ENCODE measurements at regions not wholly inside any gene's neighbourhood (a gene's known extent, or its start where the extent isn't known, plus 50 kb on each side); places are given as distances from the start of the nearest gene placed in this dataset.

DNA sequence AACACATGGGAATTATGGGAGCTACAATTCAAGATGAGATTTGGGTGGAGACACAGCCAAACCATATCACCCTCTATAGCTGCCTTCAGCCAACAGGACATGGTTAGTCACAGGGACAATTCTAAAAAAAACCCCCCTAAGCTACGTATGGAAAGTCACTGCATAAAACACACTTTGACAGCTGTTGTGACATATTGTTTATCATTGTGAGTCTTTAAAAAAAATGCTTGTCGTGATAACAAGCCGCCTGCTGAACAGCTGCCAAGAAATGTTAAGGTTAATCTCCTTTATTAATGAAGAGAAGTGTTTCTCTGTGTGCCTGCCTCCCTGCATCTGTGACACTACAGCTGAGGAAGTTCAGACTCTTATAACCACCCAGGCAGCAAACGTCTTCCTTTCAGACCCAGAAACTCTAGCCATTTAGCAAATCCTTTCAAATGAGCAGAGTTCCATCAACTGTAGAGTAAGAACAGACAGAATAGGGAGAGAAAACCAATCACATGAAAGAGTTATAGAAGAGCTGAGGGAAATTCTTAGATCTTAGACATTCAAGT lies 1459.6 kb upstream of the TMEM132C start:
- DNase-seq (ENCODE audit: low spot score) = no peak
- Histone ChIP-seq H3K9me3 (ENCODE audit: low read depth) (no peaks in the 10 kb centered on the region), H3K4me1 (no peaks in the 10 kb centered on the region), H3K4me3 (no peak overlapping the region), H3K79me2 (ENCODE audit: low read depth) (no peaks in the 10 kb centered on the region), H3K27me3 (no peaks in the 10 kb centered on the region), H3K9ac (no peak overlapping the region), H4K20me1 (ENCODE audit: low read depth) (no peaks in the 10 kb centered on the region), H3K4me2 (no peak overlapping the region), H3F3A (ENCODE audit: low read depth) (no peaks in the 10 kb centered on the region), H3K36me3 (no peaks in the 10 kb centered on the region), H2AFZ (replicated peaks) (no peak overlapping the region), H3K27ac (no peak overlapping the region)
- Mint-ChIP-seq H3K27me3 (ENCODE audit: insufficient read depth, low read depth) (no peaks in the 10 kb centered on the region), H3K4me1 (peaks cover 11% of the 10 kb centered on the region), H3K27ac (no peak overlapping the region), H3K4me3 (no peak overlapping the region), H3K9me3 (no peaks in the 10 kb centered on the region), H3K36me3 (no peaks in the 10 kb centered on the region)
- TF ChIP-seq EZH2 (IDR thresholded peaks at IDR 0.05) = no peak

DNA sequence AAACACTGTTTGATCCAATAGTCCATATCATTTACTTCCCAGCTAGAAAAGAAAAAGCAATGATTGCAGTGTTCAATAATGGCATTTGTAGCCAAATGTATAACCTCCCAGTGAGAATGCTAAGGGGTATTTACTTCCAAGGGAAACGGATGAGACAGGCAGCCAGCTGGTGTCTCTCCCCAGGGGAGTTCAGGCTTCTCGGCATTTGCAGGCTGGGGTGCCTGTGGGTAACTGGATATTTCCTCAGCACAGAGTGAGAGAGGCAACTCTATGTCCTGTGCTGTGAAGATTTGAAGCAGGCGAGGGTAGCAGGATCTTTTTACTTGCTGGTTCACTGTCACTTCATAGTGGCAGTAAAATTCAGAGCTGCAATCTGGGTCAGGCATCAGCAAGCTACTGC lies 1455.6 kb upstream of the TMEM132C start:
- Mint-ChIP-seq H3K4me1 (peaks cover 5% of the 10 kb centered on the region), H3K36me3 (no peaks in the 10 kb centered on the region), H3K9me3 (no peaks in the 10 kb centered on the region), H3K27ac (no peak overlapping the region), H3K4me3 (no peak overlapping the region), H3K27me3 (ENCODE audit: insufficient read depth, low read depth) (peaks cover 2% of the 10 kb centered on the region)
- Histone ChIP-seq H3K36me3 (no peaks in the 10 kb centered on the region), H3K79me2 (ENCODE audit: low read depth) (no peaks in the 10 kb centered on the region), H2AFZ (replicated peaks) (no peak overlapping the region), H3K9ac (no peak overlapping the region), H3K4me1 (no peaks in the 10 kb centered on the region), H4K20me1 (ENCODE audit: low read depth) (no peaks in the 10 kb centered on the region), H3K27ac (no peak overlapping the region), H3F3A (ENCODE audit: low read depth) (no peaks in the 10 kb centered on the region), H3K4me3 (no peak overlapping the region), H3K4me2 (no peak overlapping the region), H3K27me3 (no peaks in the 10 kb centered on the region), H3K9me3 (ENCODE audit: low read depth) (no peaks in the 10 kb centered on the region)
- peak; percentile 6 for DNase-seq (ENCODE audit: low spot score)
- no peak for TF ChIP-seq EZH2phosphoT487 (IDR thresholded peaks at IDR 0.05)
- TF ChIP-seq EZH2 (IDR thresholded peaks at IDR 0.05) = no peak
- TF ChIP-seq, protein P1, sequence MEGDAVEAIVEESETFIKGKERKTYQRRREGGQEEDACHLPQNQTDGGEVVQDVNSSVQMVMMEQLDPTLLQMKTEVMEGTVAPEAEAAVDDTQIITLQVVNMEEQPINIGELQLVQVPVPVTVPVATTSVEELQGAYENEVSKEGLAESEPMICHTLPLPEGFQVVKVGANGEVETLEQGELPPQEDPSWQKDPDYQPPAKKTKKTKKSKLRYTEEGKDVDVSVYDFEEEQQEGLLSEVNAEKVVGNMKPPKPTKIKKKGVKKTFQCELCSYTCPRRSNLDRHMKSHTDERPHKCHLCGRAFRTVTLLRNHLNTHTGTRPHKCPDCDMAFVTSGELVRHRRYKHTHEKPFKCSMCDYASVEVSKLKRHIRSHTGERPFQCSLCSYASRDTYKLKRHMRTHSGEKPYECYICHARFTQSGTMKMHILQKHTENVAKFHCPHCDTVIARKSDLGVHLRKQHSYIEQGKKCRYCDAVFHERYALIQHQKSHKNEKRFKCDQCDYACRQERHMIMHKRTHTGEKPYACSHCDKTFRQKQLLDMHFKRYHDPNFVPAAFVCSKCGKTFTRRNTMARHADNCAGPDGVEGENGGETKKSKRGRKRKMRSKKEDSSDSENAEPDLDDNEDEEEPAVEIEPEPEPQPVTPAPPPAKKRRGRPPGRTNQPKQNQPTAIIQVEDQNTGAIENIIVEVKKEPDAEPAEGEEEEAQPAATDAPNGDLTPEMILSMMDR (IDR thresholded peaks at IDR 0.05) = no peak

DNA sequence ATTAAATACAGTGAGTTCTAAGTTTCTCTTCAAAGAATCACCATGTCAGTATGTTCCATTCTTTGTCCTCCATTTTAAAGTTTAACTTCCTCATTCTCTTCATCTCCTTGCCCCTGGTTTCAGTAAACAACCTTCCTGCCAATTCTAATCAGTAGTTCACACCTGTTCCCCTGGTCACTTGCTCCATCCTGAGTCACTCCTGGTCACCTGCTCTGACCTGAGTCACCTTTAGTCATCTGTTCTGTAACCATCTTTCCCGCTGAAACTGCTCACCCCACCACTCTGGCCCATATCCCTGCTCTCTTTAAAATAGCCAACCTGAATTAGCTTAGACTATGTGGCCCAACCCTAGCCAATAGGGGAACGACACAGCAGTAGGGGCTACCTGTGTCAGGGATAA lies 1447.4 kb upstream of the TMEM132C start:
- no peaks in the 10 kb centered on the region for H3K4me1 ChIP-seq
- no peaks in the 10 kb centered on the region for H4K20me1 ChIP-seq (ENCODE audit: low read depth)
- Mint-ChIP-seq H3K4me3 (no peak overlapping the region), H3K9me3 (peaks cover 9% of the 10 kb centered on the region), H3K27me3 (ENCODE audit: insufficient read depth, low read depth) (peaks cover 12% of the 10 kb centered on the region), H3K36me3 (no peaks in the 10 kb centered on the region), H3K4me1 (no peaks in the 10 kb centered on the region), H3K27ac (no peak overlapping the region)
- no peaks in the 10 kb centered on the region for H3K9me3 ChIP-seq (ENCODE audit: low read depth)
- no peak overlapping the region for H2AFZ ChIP-seq (replicated peaks)
- no peaks in the 10 kb centered on the region for H3K27me3 ChIP-seq
- no peak overlapping the region for H3K9ac ChIP-seq
- H3K4me2 ChIP-seq = no peak overlapping the region
- H3K27ac ChIP-seq = no peak overlapping the region
- no peak for DNase-seq (ENCODE audit: low spot score)
- H3F3A ChIP-seq (ENCODE audit: low read depth) = no peaks in the 10 kb centered on the region
- TF ChIP-seq, protein P1 (IDR thresholded peaks at IDR 0.05) = no peak
- TF ChIP-seq EZH2phosphoT487 (IDR thresholded peaks at IDR 0.05) (no peak), EZH2 (IDR thresholded peaks at IDR 0.05) (no peak)
- H3K79me2 ChIP-seq (ENCODE audit: low read depth) = no peaks in the 10 kb centered on the region
- no peaks in the 10 kb centered on the region for H3K36me3 ChIP-seq
- no peak overlapping the region for H3K4me3 ChIP-seq

DNA sequence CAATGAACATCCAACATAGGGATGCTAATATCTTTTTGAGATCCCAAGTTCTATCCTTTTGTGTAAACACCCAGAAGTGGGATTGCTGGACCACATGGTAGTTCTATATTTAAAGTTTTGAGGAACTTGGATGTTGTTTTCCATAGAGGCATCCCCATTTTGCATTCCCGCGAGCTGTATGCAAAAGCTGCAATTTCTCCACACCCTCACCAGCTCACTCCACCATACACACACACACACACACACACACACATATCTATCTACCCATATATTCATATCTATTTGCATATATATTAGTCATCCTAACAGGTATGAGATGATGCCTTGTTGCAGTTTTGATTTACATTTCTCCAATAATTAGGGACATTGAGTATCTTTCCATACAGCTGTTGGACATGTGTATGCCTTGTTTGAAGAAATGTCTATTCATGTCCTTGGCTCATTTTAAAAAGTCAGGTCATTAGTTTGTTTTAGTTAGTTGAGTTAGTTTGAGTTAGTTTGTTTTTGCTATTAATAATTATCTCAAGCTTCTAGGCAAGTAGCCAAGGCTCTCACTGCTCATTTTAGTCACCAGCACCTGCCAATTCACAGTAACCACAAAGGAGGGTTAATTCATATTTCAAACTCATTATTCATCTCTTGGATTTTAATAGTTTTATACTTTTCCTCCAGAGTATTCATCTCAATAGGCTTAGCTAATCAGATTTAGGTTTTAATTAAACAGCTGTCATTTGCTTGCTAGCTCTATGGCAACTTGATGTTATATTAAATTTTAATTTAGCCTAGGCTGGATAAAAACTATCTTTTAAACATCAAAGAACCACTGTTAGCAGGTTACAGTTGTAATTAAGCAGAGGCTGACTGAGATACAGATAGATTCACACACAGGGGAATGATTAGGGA lies 1435.9 kb upstream of the TMEM132C start:
- no peak overlapping the region for H3K4me3 ChIP-seq
- H3K9ac ChIP-seq = no peak overlapping the region
- Mint-ChIP-seq H3K4me1 (no peaks in the 10 kb centered on the region), H3K9me3 (peaks cover 22% of the 10 kb centered on the region), H3K27me3 (ENCODE audit: insufficient read depth, low read depth) (peaks cover 17% of the 10 kb centered on the region), H3K27ac (no peak overlapping the region), H3K4me3 (no peak overlapping the region), H3K36me3 (peaks cover 2% of the 10 kb centered on the region)
- no peak overlapping the region for H3K27ac ChIP-seq
- H3K4me2 ChIP-seq = no peak overlapping the region
- TF ChIP-seq EZH2phosphoT487 (IDR thresholded peaks at IDR 0.05) (no peak), EZH2 (IDR thresholded peaks at IDR 0.05) (no peak)
- TF ChIP-seq, protein P1 (IDR thresholded peaks at IDR 0.05) = no peak
- no peaks in the 10 kb centered on the region for H3K4me1 ChIP-seq
- no peaks in the 10 kb centered on the region for H3K36me3 ChIP-seq
- H3K79me2 ChIP-seq (ENCODE audit: low read depth) = no peaks in the 10 kb centered on the region
- H2AFZ ChIP-seq (replicated peaks) = no peak overlapping the region
- peaks cover 11% of the 10 kb centered on the region for H3K27me3 ChIP-seq
- peaks cover 9% of the 10 kb centered on the region for H3K9me3 ChIP-seq (ENCODE audit: low read depth)
- no peak for DNase-seq (ENCODE audit: low spot score)
- no peaks in the 10 kb centered on the region for H4K20me1 ChIP-seq (ENCODE audit: low read depth)
- H3F3A ChIP-seq (ENCODE audit: low read depth) = no peaks in the 10 kb centered on the region
